CD14-positive monocyte (primary cell): ENCODE measurements at regions not wholly inside any gene's neighbourhood (a gene's known extent, or its start where the extent isn't known, plus 50 kb on each side); places are given as distances from the start of the nearest gene placed in this dataset.

ENCODE experiments used
- DNase-seq, 3 donors: peaks; one replicate each; pipeline ENCODE4 v3.0.0-alpha.2; 2011 to 2022
- H2AFZ ChIP-seq: 2 replicates; pipeline ENCODE4 v1.6.0; 2012; ENCODE audit warnings: mild to moderate bottlenecking, low read depth, low read length, inconsistent platforms; ENCODE audit not compliant: insufficient read depth, poor library complexity, severe bottlenecking
- H3K27ac ChIP-seq, 2 donors: 1 replicate in 1 of 2; 2 replicates in 1 of 2; pipeline ENCODE4 v1.5.1; 2012 to 2013; ENCODE audit warnings: low read length in 2 of 2, control low read depth in 1 of 2, inconsistent platforms in 1 of 2, low read depth in 1 of 2, mild to moderate bottlenecking in 1 of 2
- H3K27me3 ChIP-seq, 2 donors: one replicate each; pipeline versions ENCODE4 v1.6.0 to v1.6.1; 2011 to 2013; ENCODE audit warnings: low read length in 2 of 2; ENCODE audit not compliant: control insufficient read depth in 2 of 2, insufficient read depth in 2 of 2
- H3K36me3 ChIP-seq, 2 donors: replicated peaks in 1 of 2; 1 replicate in 1 of 2; 2 replicates in 1 of 2; pipeline versions ENCODE4 v1.5.1 to v1.6.1; 2012 to 2013; ENCODE audit warnings: low read length in 2 of 2, control low read depth in 1 of 2, inconsistent platforms in 1 of 2, mild to moderate bottlenecking in 1 of 2; ENCODE audit not compliant: insufficient read depth in 2 of 2, control insufficient read depth in 1 of 2
- H3K4me1 ChIP-seq, 2 donors: 1 replicate in 1 of 2; 2 replicates in 1 of 2; pipeline versions ENCODE4 v1.5.1 to v1.6.1; 2012 to 2013; ENCODE audit warnings: low read length in 2 of 2, control low read depth in 1 of 2, inconsistent platforms in 1 of 2, mild to moderate bottlenecking in 1 of 2, moderate library complexity in 1 of 2; ENCODE audit not compliant: insufficient read depth in 2 of 2, control insufficient read depth in 1 of 2
- H3K4me2 ChIP-seq: replicated peaks from 2 replicates; pipeline ENCODE3; 2012; ENCODE audit warnings: low read length, moderate library complexity, mild to moderate bottlenecking; ENCODE audit not compliant: poor library complexity, severe bottlenecking; ENCODE audit errors: extremely low read depth
- H3K4me3 ChIP-seq, 3 experiments: fragments of 200-600 bp in 1 of 3; sonication (generic) in 1 of 3; replicated peaks in 1 of 3; 1 replicate in 2 of 3; 2 replicates in 1 of 3; pipeline ENCODE4 v1.5.1; 2011 to 2013; ENCODE audit warnings: low read length in 3 of 3, mild to moderate bottlenecking in 3 of 3, control low read depth in 2 of 3, low read depth in 2 of 3, inconsistent platforms in 1 of 3, moderate library complexity in 1 of 3
- H3K79me2 ChIP-seq: 2 replicates; pipeline ENCODE4 v1.6.0; 2012; ENCODE audit warnings: mild to moderate bottlenecking, control low read depth, inconsistent platforms, low read length, moderate library complexity; ENCODE audit not compliant: insufficient read depth
- H3K9ac ChIP-seq: 2 replicates; pipeline ENCODE4 v1.6.0; 2017; ENCODE audit warnings: low read length, mild to moderate bottlenecking; ENCODE audit not compliant: insufficient read depth, poor library complexity, severe bottlenecking
- H3K9me3 ChIP-seq, 2 donors: replicated peaks in 1 of 2; 1 replicate in 1 of 2; 2 replicates in 1 of 2; pipeline versions ENCODE4 v1.5.1 to v1.6.1; 2012 to 2013; ENCODE audit warnings: low read length in 2 of 2, control low read depth in 1 of 2; ENCODE audit not compliant: control insufficient read depth in 1 of 2, insufficient read depth in 1 of 2
- H4K20me1 ChIP-seq: 2 replicates; pipeline ENCODE4 v1.6.0; 2012; ENCODE audit warnings: mild to moderate bottlenecking, low read length, control low read depth, moderate library complexity; ENCODE audit not compliant: insufficient read depth
- H3K27ac Mint-ChIP-seq, 7 donors: one replicate each; pipeline ENCODE4 v1.8.0; 2020; ENCODE audit warnings: mild to moderate bottlenecking in 7 of 7, mixed read lengths in 7 of 7, moderate library complexity in 6 of 7, inconsistent platforms in 2 of 7
- H3K27me3 Mint-ChIP-seq, 3 donors: one replicate each; pipeline ENCODE4 v1.8.0; 2021 to 2022; ENCODE audit warnings: low read depth in 3 of 3, mild to moderate bottlenecking in 3 of 3, mixed read lengths in 3 of 3, moderate library complexity in 3 of 3, inconsistent platforms in 1 of 3
- H3K36me3 Mint-ChIP-seq, 2 donors: one replicate each; pipeline ENCODE4 v1.8.0; 2020; ENCODE audit warnings: mixed read lengths in 2 of 2, inconsistent platforms in 1 of 2, mild to moderate bottlenecking in 1 of 2
- H3K4me1 Mint-ChIP-seq: one replicate; pipeline ENCODE4 v1.8.0; 2020; ENCODE audit warnings: mild to moderate bottlenecking, mixed read lengths
- H3K4me3 Mint-ChIP-seq, 2 donors: one replicate each; pipeline ENCODE4 v1.8.0; 2020; ENCODE audit warnings: mild to moderate bottlenecking in 2 of 2, mixed read lengths in 2 of 2, moderate library complexity in 1 of 2
- H3K9me3 Mint-ChIP-seq, 7 donors: one replicate each; pipeline ENCODE4 v1.8.0; 2020 to 2022; ENCODE audit warnings: mixed read lengths in 7 of 7, mild to moderate bottlenecking in 6 of 7, moderate library complexity in 6 of 7, inconsistent platforms in 2 of 7
- CTCF ChIP-seq: fragments of 200-600 bp; IDR thresholded peaks from one replicate; pipeline ENCODE4 v1.8.0; 2022; ENCODE audit warnings: antibody characterized with exemption, mild to moderate bottlenecking
- WGBS: methylation state at CpG from one replicate; pipeline ENCODE4 v1.1.5; 2013; ENCODE audit warnings: missing lambda C conversion rate; ENCODE audit not compliant: insufficient coverage; 5-methylcytosine and 5-hydroxymethylcytosine counted together
- intact Hi-C, 2 donors: fragments of 100-400 bp; cut with micrococcal nuclease; formaldehyde crosslinking; loops; one replicate each; pipeline versions ENCODE4 v1.15.0 to v1.15.1; 2023

- no peaks in the 10 kb centered on the region for H3K36me3 Mint-ChIP-seq
- intact Hi-C loops = no loop called here
- H3K9me3 Mint-ChIP-seq = peaks cover 2 to 11% (median 6%) of the 10 kb centered on the region in 7 donors
- H3K9ac ChIP-seq = no peak overlapping the region
- no peak for TF ChIP-seq CTCF
- no peaks in the 10 kb centered on the region for H4K20me1 ChIP-seq
- peaks cover 0 to 7% of the 10 kb centered on the region in 2 donors for H3K9me3 ChIP-seq
- no peak overlapping the region for H3K4me3 Mint-ChIP-seq
- H3K36me3 ChIP-seq = no peaks in the 10 kb centered on the region
- no peaks in the 10 kb centered on the region for H3K79me2 ChIP-seq
- peak overlapping the region in 5 of 7 donors; percentile 6 to 99 (median 88) for H3K27ac Mint-ChIP-seq
- H3K4me1 ChIP-seq = peaks cover 41 to 44% of the 10 kb centered on the region in 2 donors
- H3K27me3 ChIP-seq = no peaks in the 10 kb centered on the region
- no peak overlapping the region for H3K4me2 ChIP-seq
- H3K4me3 ChIP-seq = no peak overlapping the region
- H3K27me3 Mint-ChIP-seq = peaks cover 0 to 2% (median 0%) of the 10 kb centered on the region in 3 donors
- H3K4me1 Mint-ChIP-seq = peaks cover 50% of the 10 kb centered on the region
- H3K27ac ChIP-seq = no peak overlapping the region
- no peak for DNase-seq
- WGBS = 95% methylated on average over 4 of the region's 7 CpGs
- H2AFZ ChIP-seq = no peak overlapping the region
Observed at GRCh38 chr10:78298835-78299234, 265.2 kb downstream of the RPS24 start.

- peak overlapping the region; percentile 17 for H3K4me2 ChIP-seq
- H3K27me3 ChIP-seq = no peaks in the 10 kb centered on the region
- peak overlapping the region in 1 of 3 experiments; percentile 55 for H3K4me3 ChIP-seq
- Mint-ChIP-seq H3K27ac (peak overlapping the region; percentile 93 to 99 (median 96)), H3K9me3 (peaks cover 2 to 11% (median 6%) of the 10 kb centered on the region in 7 donors), H3K4me1 (peaks cover 50% of the 10 kb centered on the region), H3K4me3 (peak overlapping the region in 1 of 2 donors; percentile 87), H3K36me3 (no peaks in the 10 kb centered on the region), H3K27me3 (peaks cover 0 to 2% (median 2%) of the 10 kb centered on the region in 3 donors)
- peak overlapping the region; percentile 78 to 87 for H3K27ac ChIP-seq
- DNase-seq = peak; percentile 70 to 84 (median 81)
- no peak overlapping the region for H3K9ac ChIP-seq
- no peak for TF ChIP-seq CTCF
- intact Hi-C loops = loop anchor here (5.0 to 10.0 kb wide), 4 partner anchors 43 to 455 kb away; partner anchors contain the start of gene RPS24 (in 1 of the 2)
- H3K9me3 ChIP-seq = peaks cover 0 to 7% of the 10 kb centered on the region in 2 donors
- H3K79me2 ChIP-seq = no peaks in the 10 kb centered on the region
- H3K36me3 ChIP-seq = no peaks in the 10 kb centered on the region
- 58% methylated on average over 4 of the region's 9 CpGs for WGBS
- peak overlapping the region; percentile 66 for H2AFZ ChIP-seq
- H3K4me1 ChIP-seq = peaks cover 41 to 44% of the 10 kb centered on the region in 2 donors
- no peaks in the 10 kb centered on the region for H4K20me1 ChIP-seq
Observed at GRCh38 chr10:78299851-78300468, 266.3 kb downstream of the RPS24 start.
